ENCODE measurements at regions not wholly inside any gene's neighbourhood (a gene's known extent, or its start where the extent isn't known, plus 50 kb on each side); places are given as distances from the start of the nearest gene placed in this dataset.
"Not testable (repeated sequence)": the region's sequence is repeated elsewhere in the genome, so short reads cannot be mapped to it uniquely, and the experiment has no call there.

GRCh38 chr3:194054540-194054939 is 81.4 kb upstream of the HES1 start:
- Histone ChIP-seq H3K27me3 (ENCODE audit: insufficient read depth, poor library complexity, severe bottlenecking) (no peaks in the 10 kb centered on the region), H3K36me3 (ENCODE audit: low read depth) (no peaks in the 10 kb centered on the region), H3K4me1 (ENCODE audit: insufficient read depth, poor library complexity, severe bottlenecking) (peaks cover 9% of the 10 kb centered on the region), H3K27ac (ENCODE audit: poor library complexity, severe bottlenecking) (no peak overlapping the region), H3K9me3 (ENCODE audit: severe bottlenecking) (peaks cover 4% of the 10 kb centered on the region), H3K4me3 (ENCODE audit: severe bottlenecking) (no peak overlapping the region)
- ATAC-seq (ENCODE audit: low read depth) (no peak), DNase-seq (ENCODE audit: low spot score) (no peak)
- TF ChIP-seq CTCF (IDR thresholded peaks at IDR 0.05; ENCODE audit: poor library complexity, severe bottlenecking) = no peak

GRCh38 chr3:194054961-194055360 is 81.0 kb upstream of the HES1 start:
- ATAC-seq (ENCODE audit: low read depth) (no peak), DNase-seq (ENCODE audit: low spot score) (no peak)
- TF ChIP-seq CTCF (IDR thresholded peaks at IDR 0.05; ENCODE audit: poor library complexity, severe bottlenecking) = no peak
- Histone ChIP-seq H3K36me3 (ENCODE audit: low read depth) (no peaks in the 10 kb centered on the region), H3K4me1 (ENCODE audit: insufficient read depth, poor library complexity, severe bottlenecking) (peaks cover 9% of the 10 kb centered on the region), H3K27ac (ENCODE audit: poor library complexity, severe bottlenecking) (no peak overlapping the region), H3K4me3 (ENCODE audit: severe bottlenecking) (no peak overlapping the region), H3K9me3 (ENCODE audit: severe bottlenecking) (peaks cover 4% of the 10 kb centered on the region), H3K27me3 (ENCODE audit: insufficient read depth, poor library complexity, severe bottlenecking) (no peaks in the 10 kb centered on the region)

DNA sequence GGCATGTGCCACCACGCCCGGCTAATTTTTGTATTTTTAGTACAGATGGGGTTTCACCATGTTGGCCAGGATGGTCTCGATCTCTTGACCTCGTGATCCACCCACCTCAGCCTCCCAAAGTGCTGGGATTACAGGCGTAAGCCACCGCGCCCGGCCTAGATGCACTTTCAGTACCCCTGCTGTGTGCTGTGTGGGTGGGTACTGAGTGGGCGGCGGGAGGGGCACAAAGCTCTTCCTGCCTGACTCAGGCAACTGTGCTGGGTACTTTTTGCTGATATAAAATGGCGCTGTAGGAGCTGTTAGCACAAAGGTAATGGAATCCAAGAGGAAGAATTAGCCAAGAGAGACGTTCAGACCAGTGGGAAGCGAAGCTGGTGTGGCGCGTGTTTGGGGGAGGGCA is 79.6 kb upstream of the HES1 start:
- H3K4me1 ChIP-seq (ENCODE audit: insufficient read depth, poor library complexity, severe bottlenecking); H3K36me3 ChIP-seq (ENCODE audit: low read depth); H3K9me3 ChIP-seq (ENCODE audit: severe bottlenecking); H3K27me3 ChIP-seq (ENCODE audit: insufficient read depth, poor library complexity, severe bottlenecking); DNase-seq (ENCODE audit: low spot score); H3K27ac ChIP-seq (ENCODE audit: poor library complexity, severe bottlenecking); ATAC-seq (ENCODE audit: low read depth); H3K4me3 ChIP-seq (ENCODE audit: severe bottlenecking): not testable (repeated sequence)

DNA sequence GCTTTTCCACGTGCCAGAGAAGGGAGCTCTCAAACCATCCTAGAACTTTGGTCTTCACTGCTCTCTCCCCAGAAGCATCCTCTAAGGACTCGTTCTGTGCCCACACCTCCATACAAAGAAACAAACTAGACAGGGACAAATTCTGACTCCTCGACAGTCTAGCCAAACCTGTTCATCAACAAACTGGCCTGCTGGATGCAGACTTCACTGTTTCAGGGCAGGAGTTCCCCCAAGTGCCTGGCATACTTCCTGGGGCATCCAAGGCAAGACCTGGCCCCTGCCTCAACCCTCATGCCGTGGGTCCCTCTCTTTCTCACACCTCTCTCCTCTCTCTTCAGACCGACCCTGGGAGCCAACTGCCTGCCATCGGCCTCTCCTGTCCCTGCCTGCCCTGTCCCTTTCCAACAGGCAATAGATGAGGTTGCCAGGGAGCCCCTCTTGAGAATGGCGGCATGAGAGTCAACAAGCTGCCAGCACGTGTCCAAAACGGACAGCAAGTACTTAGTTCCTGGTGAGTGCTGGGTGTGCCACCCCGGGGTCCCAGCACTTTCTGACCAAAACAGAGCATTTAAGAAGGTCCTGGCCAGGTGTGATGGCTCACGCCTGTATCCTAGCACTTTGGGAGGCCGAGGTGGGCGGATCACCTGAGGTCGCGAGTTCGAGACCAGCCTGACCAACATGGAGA is 79.1 kb upstream of the HES1 start:
- H3K27ac ChIP-seq (ENCODE audit: poor library complexity, severe bottlenecking) = no peak overlapping the region
- no peak for ATAC-seq (ENCODE audit: low read depth)
- H3K4me1 ChIP-seq (ENCODE audit: insufficient read depth, poor library complexity, severe bottlenecking) = peaks cover 9% of the 10 kb centered on the region

DNA sequence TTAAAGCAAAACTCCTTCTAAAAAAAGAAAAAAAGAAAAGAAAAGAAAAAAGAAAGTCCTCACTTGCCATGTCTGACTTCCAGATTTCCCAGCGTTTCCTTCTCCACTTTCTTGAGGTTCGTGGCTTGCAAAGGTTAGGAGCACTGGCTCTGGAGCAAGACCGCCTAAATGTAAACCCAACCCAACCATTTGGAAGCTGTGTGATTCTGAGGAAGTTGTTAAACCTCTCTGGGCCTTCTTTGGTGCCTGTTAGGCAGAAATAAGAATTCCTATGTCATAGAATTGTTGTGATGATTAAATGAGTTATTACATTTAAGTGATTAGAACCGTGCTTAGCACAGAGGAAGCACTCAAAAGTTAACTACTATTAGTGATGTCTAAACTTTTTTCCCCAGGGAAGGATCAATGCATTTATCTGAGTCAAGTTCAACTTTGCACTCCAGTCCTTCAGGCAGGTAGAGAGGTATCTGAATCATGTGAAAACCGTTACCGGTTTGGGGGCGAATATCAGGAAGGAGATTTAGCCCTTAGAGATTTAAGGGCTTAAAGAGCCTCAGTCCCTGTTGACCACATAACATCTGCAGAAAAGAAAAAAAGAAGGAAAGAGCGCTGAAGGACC is 78.3 kb upstream of the HES1 start:
- H3K27me3 ChIP-seq (ENCODE audit: insufficient read depth, poor library complexity, severe bottlenecking) = no peaks in the 10 kb centered on the region
- no peak overlapping the region for H3K27ac ChIP-seq (ENCODE audit: poor library complexity, severe bottlenecking)
- no peak overlapping the region for H3K4me3 ChIP-seq (ENCODE audit: severe bottlenecking)
- no peak for TF ChIP-seq CTCF (IDR thresholded peaks at IDR 0.05; ENCODE audit: poor library complexity, severe bottlenecking)
- ATAC-seq (ENCODE audit: low read depth) = no peak
- H3K9me3 ChIP-seq (ENCODE audit: severe bottlenecking) = no peaks in the 10 kb centered on the region
- no peak for DNase-seq (ENCODE audit: low spot score)
- H3K4me1 ChIP-seq (ENCODE audit: insufficient read depth, poor library complexity, severe bottlenecking) = peaks cover 9% of the 10 kb centered on the region
- H3K36me3 ChIP-seq (ENCODE audit: low read depth) = no peaks in the 10 kb centered on the region

More for the DNA sequence above, 79.1 kb upstream of the HES1 start:
- Histone ChIP-seq H3K4me3 (ENCODE audit: severe bottlenecking) (no peak overlapping the region), H3K36me3 (ENCODE audit: low read depth) (no peaks in the 10 kb centered on the region), H3K9me3 (ENCODE audit: severe bottlenecking) (no peaks in the 10 kb centered on the region), H3K27me3 (ENCODE audit: insufficient read depth, poor library complexity, severe bottlenecking) (no peaks in the 10 kb centered on the region)
- TF ChIP-seq CTCF (IDR thresholded peaks at IDR 0.05; ENCODE audit: poor library complexity, severe bottlenecking) = no peak
- no peak for DNase-seq (ENCODE audit: low spot score)

Measured in RWPE2 (cell line).